Peyer's patch (tissue), 4 donors: ENCODE measurements at regions not wholly inside any gene's neighbourhood (a gene's known extent, or its start where the extent isn't known, plus 50 kb on each side); places are given as distances from the start of the nearest gene placed in this dataset.

Experiments used
- POLR2A ChIP-seq, 2 donors: fragments of 450-650 bp; IDR thresholded peaks; one replicate each; pipeline ENCODE4 v1.5.1; 2017; ENCODE audit warnings: antibody characterized with exemption in 2 of 2, mild to moderate bottlenecking in 2 of 2, moderate library complexity in 2 of 2
- TF ChIP-seq, protein P1 (sequence below), 6 experiments: fragments of 450-650 bp in 4 of 6; fragments of 200-600 bp in 2 of 6; sonication (generic) in 1 of 6; IDR thresholded peaks; one replicate each; pipeline ENCODE4 v1.5.1; 2017 to 2019; ENCODE audit warnings: antibody characterized with exemption in 6 of 6, mild to moderate bottlenecking in 3 of 6, moderate library complexity in 1 of 6

DNA sequence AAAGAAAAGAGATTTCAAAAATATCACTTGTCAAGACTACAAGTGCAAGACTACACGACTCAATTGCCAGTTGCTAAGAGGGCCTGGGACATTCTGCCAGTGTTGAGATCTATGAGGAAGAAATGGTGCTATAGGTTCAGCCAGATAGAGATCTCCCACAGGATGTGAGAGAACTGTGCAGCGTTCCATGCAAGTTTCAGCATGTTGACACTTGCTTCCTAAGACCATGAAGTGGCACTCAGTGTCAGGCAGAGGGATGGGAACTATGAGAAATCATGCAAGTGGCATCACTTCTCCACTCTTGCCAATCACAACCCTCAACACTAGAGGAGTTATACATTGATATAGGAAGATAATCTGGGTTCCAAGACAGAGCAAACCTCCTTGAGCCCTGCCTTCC lies 210.3 kb downstream of the CHRM2 start:
- TF ChIP-seq, protein P1, sequence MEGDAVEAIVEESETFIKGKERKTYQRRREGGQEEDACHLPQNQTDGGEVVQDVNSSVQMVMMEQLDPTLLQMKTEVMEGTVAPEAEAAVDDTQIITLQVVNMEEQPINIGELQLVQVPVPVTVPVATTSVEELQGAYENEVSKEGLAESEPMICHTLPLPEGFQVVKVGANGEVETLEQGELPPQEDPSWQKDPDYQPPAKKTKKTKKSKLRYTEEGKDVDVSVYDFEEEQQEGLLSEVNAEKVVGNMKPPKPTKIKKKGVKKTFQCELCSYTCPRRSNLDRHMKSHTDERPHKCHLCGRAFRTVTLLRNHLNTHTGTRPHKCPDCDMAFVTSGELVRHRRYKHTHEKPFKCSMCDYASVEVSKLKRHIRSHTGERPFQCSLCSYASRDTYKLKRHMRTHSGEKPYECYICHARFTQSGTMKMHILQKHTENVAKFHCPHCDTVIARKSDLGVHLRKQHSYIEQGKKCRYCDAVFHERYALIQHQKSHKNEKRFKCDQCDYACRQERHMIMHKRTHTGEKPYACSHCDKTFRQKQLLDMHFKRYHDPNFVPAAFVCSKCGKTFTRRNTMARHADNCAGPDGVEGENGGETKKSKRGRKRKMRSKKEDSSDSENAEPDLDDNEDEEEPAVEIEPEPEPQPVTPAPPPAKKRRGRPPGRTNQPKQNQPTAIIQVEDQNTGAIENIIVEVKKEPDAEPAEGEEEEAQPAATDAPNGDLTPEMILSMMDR (IDR thresholded peaks at IDR 0.05), result no peak
- no peak for TF ChIP-seq POLR2A (IDR thresholded peaks at IDR 0.05)
